ENCODE measurements at regions not wholly inside any gene's neighbourhood (a gene's known extent, or its start where the extent isn't known, plus 50 kb on each side); places are given as distances from the start of the nearest gene placed in this dataset.

DNA sequence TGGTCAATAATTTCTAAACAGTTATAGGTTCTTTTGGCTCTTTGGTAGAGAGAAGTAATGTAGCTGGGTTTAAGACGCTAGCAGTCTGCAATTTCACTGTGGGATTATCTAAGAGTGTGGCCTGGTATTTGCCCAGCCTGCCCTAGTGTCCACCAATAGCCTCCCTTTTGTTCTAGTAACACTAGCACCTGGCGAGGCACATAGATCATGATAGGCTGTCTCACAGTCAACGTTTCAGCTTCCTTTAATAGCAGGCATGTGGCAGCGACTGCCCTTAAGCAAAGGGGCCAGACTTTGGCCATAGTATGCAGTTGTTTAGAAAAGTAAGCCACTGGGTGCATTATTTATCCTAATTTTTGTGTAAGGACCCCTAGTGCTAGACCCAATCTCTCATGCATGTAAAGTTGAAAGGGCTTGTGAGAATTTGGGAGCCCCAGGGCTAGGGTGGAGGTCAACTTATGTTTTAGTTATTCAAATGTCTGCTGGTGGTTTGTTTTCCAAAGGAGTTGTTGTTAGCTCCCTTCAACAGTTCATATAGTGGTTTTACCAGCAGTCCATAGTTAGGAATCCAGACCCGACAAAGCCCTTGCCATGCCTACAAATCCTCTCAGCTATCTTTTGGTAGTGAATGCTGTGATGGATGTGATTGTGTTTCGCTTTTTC lies 274.3 kb downstream of the HTR1A start:
- H3K4me1 ChIP-seq: no peaks in the 10 kb centered on the region
- H3K27me3 ChIP-seq: no peaks in the 10 kb centered on the region
- DNase-seq: no peak
- no peak overlapping the region for H3K27ac ChIP-seq
- WGBS (ENCODE audit: insufficient coverage, low coverage, low lambda C conversion rate, missing lambda C conversion rate): 65% methylated on average over 6 of the region's 6 CpGs
- TF ChIP-seq, protein P1, sequence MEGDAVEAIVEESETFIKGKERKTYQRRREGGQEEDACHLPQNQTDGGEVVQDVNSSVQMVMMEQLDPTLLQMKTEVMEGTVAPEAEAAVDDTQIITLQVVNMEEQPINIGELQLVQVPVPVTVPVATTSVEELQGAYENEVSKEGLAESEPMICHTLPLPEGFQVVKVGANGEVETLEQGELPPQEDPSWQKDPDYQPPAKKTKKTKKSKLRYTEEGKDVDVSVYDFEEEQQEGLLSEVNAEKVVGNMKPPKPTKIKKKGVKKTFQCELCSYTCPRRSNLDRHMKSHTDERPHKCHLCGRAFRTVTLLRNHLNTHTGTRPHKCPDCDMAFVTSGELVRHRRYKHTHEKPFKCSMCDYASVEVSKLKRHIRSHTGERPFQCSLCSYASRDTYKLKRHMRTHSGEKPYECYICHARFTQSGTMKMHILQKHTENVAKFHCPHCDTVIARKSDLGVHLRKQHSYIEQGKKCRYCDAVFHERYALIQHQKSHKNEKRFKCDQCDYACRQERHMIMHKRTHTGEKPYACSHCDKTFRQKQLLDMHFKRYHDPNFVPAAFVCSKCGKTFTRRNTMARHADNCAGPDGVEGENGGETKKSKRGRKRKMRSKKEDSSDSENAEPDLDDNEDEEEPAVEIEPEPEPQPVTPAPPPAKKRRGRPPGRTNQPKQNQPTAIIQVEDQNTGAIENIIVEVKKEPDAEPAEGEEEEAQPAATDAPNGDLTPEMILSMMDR (IDR thresholded peaks at IDR 0.05): no peak
- no peak for TF ChIP-seq POLR2A (IDR thresholded peaks at IDR 0.05)
- H3K9me3 ChIP-seq: no peaks in the 10 kb centered on the region
- intact Hi-C loops (cut with DNase I): no loop called here
- no peak overlapping the region for H3K4me3 ChIP-seq
- ATAC-seq: no peak
- no peaks in the 10 kb centered on the region for H3K36me3 ChIP-seq

DNA sequence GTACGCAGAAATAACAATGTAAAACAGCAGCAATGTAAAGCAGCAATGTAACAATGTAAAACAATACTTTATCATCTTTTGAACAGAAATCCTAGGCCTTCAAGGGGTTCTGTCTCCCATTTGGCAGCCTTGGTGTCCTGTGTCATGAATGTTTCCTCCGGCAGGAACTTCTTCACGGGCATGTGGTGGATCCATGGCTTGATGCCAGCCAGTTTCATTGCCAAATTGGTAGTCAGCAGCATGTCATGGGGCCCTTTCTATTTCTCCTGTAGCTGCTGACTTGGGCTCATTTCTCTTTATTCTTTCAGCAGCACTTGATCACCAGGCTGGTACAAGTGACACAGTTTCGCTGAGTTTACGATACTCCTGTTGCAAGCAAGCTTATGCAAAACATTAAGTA lies 275.3 kb downstream of the HTR1A start:
- Histone ChIP-seq H3K4me3 (no peak overlapping the region), H3K36me3 (no peaks in the 10 kb centered on the region), H3K27ac (no peak overlapping the region), H3K27me3 (no peaks in the 10 kb centered on the region), H3K4me1 (no peaks in the 10 kb centered on the region), H3K9me3 (no peaks in the 10 kb centered on the region)
- ATAC-seq: no peak
- 81% methylated on average over 3 of the region's 5 CpGs for WGBS (ENCODE audit: insufficient coverage, low coverage, low lambda C conversion rate, missing lambda C conversion rate)
- TF ChIP-seq, protein P1 (IDR thresholded peaks at IDR 0.05): no peak
- TF ChIP-seq POLR2A (IDR thresholded peaks at IDR 0.05): no peak
- no peak for DNase-seq
- intact Hi-C loops (cut with DNase I): no loop called here

DNA sequence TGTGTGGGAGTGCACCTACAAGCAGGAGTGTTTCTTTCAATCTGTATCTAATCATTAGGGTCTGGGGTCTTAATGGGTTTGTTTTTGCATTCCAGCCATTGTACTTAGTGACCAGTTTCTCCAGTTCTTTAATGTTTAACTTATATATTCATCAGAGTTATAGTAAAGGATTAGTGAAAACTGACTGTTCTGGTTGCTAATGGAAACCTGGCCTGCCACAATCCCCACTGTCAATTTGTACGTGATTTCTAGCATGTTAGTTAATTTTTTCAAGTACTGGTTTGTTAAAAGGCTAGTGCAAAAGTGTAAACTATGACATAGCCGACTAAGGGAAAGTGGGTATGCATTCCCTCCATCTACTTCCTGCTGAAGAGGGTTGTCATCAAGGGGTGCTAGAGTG lies 276.1 kb downstream of the HTR1A start:
- Histone ChIP-seq H3K27ac (no peak overlapping the region), H3K36me3 (no peaks in the 10 kb centered on the region), H3K9me3 (no peaks in the 10 kb centered on the region), H3K27me3 (no peaks in the 10 kb centered on the region), H3K4me3 (no peak overlapping the region), H3K4me1 (no peaks in the 10 kb centered on the region)
- TF ChIP-seq, protein P1 (IDR thresholded peaks at IDR 0.05): no peak
- no peak for TF ChIP-seq POLR2A (IDR thresholded peaks at IDR 0.05)
- DNase-seq: no peak
- intact Hi-C loops (cut with DNase I): no loop called here
- no peak for ATAC-seq
- 43% methylated on average over 2 of the region's 2 CpGs for WGBS (ENCODE audit: insufficient coverage, low coverage, low lambda C conversion rate, missing lambda C conversion rate)

DNA sequence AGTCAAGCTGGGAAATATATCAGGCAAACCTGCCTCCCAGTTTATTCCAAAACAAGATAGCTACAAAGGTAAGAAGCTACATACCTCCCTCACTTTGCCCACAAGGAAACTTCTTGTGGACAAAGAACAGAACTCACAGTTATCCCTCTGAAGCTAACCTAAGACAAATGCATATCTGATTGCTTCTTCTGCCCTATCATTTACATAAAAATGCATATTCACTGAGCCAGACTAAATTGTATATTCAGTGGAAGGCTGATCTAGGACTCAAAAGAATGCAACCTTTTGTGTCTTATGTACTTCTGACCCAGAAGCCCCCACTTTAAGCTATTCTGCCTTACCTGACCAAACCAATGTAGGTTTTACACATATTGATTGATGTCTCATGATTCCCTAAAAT lies 276.8 kb downstream of the HTR1A start:
- Histone ChIP-seq H3K36me3 (no peaks in the 10 kb centered on the region), H3K4me1 (no peaks in the 10 kb centered on the region), H3K27me3 (no peaks in the 10 kb centered on the region), H3K9me3 (no peaks in the 10 kb centered on the region), H3K4me3 (no peak overlapping the region), H3K27ac (no peak overlapping the region)
- TF ChIP-seq POLR2A (IDR thresholded peaks at IDR 0.05): no peak
- TF ChIP-seq, protein P1 (IDR thresholded peaks at IDR 0.05): no peak
- no peak for ATAC-seq
- no peak for DNase-seq
- intact Hi-C loops (cut with DNase I): no loop called here

DNA sequence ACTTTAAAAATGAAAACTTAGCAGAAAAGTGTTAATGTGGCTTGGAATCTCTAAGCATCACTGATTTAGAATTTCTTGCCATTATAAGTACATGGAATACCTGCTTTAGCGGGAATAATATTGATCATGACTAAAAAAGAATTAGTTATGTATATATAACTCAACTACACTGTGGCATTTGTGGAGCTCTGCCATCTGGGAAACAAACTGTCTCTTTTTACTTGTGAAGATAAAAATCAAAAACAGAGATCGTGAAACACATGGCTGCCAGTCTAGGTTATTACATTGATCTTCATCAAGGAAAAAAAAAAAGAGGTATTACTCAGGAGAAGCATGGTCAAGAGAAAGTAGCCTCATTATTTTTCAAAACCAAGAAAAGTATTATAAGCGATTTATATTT lies 287.4 kb downstream of the HTR1A start:
- Histone ChIP-seq H3K27me3 (no peaks in the 10 kb centered on the region), H3K9me3 (no peaks in the 10 kb centered on the region), H3K36me3 (no peaks in the 10 kb centered on the region), H3K4me1 (no peaks in the 10 kb centered on the region), H3K27ac (no peak overlapping the region), H3K4me3 (no peak overlapping the region)
- ATAC-seq (no peak), DNase-seq (no peak)
- TF ChIP-seq, protein P1 (IDR thresholded peaks at IDR 0.05): no peak
- no peak for TF ChIP-seq POLR2A (IDR thresholded peaks at IDR 0.05)
- intact Hi-C loops (cut with DNase I): no loop called here
- WGBS (ENCODE audit: insufficient coverage, low coverage, low lambda C conversion rate, missing lambda C conversion rate): 56% methylated on average over 3 of the region's 3 CpGs
